ENCODE measurements at regions not wholly inside any gene's neighbourhood (a gene's known extent, or its start where the extent isn't known, plus 50 kb on each side); places are given as distances from the start of the nearest gene placed in this dataset.

DNA sequence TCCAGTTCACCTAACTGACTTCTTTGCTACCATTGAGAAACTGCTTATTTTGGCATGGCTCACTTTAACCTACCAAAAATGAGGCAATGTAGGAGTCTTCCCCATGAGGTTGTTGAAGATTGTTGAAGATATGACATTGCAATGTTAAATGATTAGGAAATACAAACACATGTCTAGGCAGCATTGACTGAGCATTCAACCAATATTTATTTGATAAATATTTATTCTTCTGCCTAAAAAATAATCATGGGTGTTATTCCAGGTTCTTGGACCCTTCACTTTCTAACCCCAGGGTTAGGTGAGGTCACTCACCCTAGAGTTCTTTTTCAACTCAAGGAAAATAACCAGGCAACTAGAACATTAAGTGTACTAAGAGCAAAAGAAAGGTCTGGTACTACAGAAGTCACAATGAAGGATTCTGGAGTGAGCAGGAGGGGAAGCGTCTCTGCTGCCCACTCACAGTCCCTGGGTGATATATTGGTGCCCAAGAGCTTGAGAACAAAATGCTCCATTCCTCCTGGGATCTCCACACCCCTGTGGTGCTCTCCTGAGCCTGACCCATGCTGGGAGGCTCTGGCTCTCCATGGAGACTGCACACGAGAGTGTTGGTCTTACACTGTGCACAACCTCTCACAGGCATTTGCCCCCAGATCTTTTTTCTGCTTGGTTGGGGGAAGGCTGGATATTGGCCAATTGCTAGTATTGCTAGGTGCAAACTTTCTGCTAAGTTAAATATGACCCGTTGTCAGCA is 123.4 kb downstream of the SPAG6 start:
- no peak for TF ChIP-seq CTCF (IDR thresholded peaks at IDR 0.05)
- no peak for TF ChIP-seq POLR2AphosphoS5 (IDR thresholded peaks at IDR 0.05)
- TF ChIP-seq EP300 (IDR thresholded peaks at IDR 0.05), result no peak

All from esophagus muscularis mucosa (tissue), 4 donors.